ENCODE measurements at regions not wholly inside any gene's neighbourhood (a gene's known extent, or its start where the extent isn't known, plus 50 kb on each side); places are given as distances from the start of the nearest gene placed in this dataset.
"Not testable (repeated sequence)": the region's sequence is repeated elsewhere in the genome, so short reads cannot be mapped to it uniquely, and the experiment has no call there.

- H3K4me1 ChIP-seq: peaks cover 4% of the 10 kb centered on the region
- WGBS: 53% methylated on average over 10 of the region's 10 CpGs
- TF ChIP-seq CTCF (IDR thresholded peaks at IDR 0.05): peak; percentile 79 to 83
- no peak for TF ChIP-seq EP300 (IDR thresholded peaks at IDR 0.05)
- peak; percentile 86 for DNase-seq (ENCODE audit: low spot score in 2 of 2)
- no peaks in the 10 kb centered on the region for H3K36me3 ChIP-seq
- peak overlapping the region; percentile 13 for H3K4me3 ChIP-seq
- H3K27me3 ChIP-seq: peaks cover 4% of the 10 kb centered on the region
- H3K27ac ChIP-seq: no peak overlapping the region
- no peaks in the 10 kb centered on the region for H3K9me3 ChIP-seq
These were observed 65.7 kb upstream of the MAP9 start for GRCh38 chr4:155442267-155443105.

GRCh38 chr4:155441475-155441874, 64.7 kb upstream of the MAP9 start:
- no peaks in the 10 kb centered on the region for H3K9me3 ChIP-seq
- no peak overlapping the region for H3K27ac ChIP-seq
- TF ChIP-seq POLR2A (IDR thresholded peaks at IDR 0.05): no peak
- TF ChIP-seq POLR2AphosphoS5 (IDR thresholded peaks at IDR 0.05): no peak
- TF ChIP-seq CTCF (IDR thresholded peaks at IDR 0.05): no peak
- TF ChIP-seq EP300 (IDR thresholded peaks at IDR 0.05): no peak
- H3K4me3 ChIP-seq: no peak overlapping the region
- H3K27me3 ChIP-seq: peaks cover 4% of the 10 kb centered on the region
- WGBS: 81% methylated on average over 1 of the region's 1 CpG
- peaks cover 4% of the 10 kb centered on the region for H3K4me1 ChIP-seq
- DNase-seq (ENCODE audit: low spot score in 2 of 2): no peak
- H3K36me3 ChIP-seq: no peaks in the 10 kb centered on the region

GRCh38 chr4:155439760-155440159, 63.0 kb upstream of the MAP9 start:
- H3K36me3 ChIP-seq; H3K27ac ChIP-seq; H3K27me3 ChIP-seq; H3K4me3 ChIP-seq; H3K4me1 ChIP-seq; DNase-seq (ENCODE audit: low spot score in 2 of 2); H3K9me3 ChIP-seq: not testable (repeated sequence)
- 94% methylated on average over 6 of the region's 6 CpGs for WGBS

GRCh38 chr4:155434904-155435303, 58.1 kb upstream of the MAP9 start:
- Histone ChIP-seq H3K4me1 (no peaks in the 10 kb centered on the region), H3K9me3 (no peaks in the 10 kb centered on the region), H3K4me3 (no peak overlapping the region), H3K36me3 (no peaks in the 10 kb centered on the region), H3K27ac (no peak overlapping the region), H3K27me3 (peaks cover 1% of the 10 kb centered on the region)
- 78% methylated on average over 3 of the region's 3 CpGs for WGBS
- TF ChIP-seq CTCF (IDR thresholded peaks at IDR 0.05) (no peak), EP300 (IDR thresholded peaks at IDR 0.05) (no peak), POLR2A (IDR thresholded peaks at IDR 0.05) (no peak), POLR2AphosphoS5 (IDR thresholded peaks at IDR 0.05) (no peak)
- DNase-seq (ENCODE audit: low spot score in 2 of 2): no peak

- no peak for TF ChIP-seq POLR2A (IDR thresholded peaks at IDR 0.05)
- TF ChIP-seq CTCF (IDR thresholded peaks at IDR 0.05): no peak
- no peak for TF ChIP-seq EP300 (IDR thresholded peaks at IDR 0.05)
- TF ChIP-seq POLR2AphosphoS5 (IDR thresholded peaks at IDR 0.05): no peak
- H3K4me3 ChIP-seq: no peak overlapping the region
- WGBS: 91% methylated on average over 1 of the region's 1 CpG
- H3K36me3 ChIP-seq: no peaks in the 10 kb centered on the region
- no peak for DNase-seq (ENCODE audit: low spot score in 2 of 2)
- no peaks in the 10 kb centered on the region for H3K4me1 ChIP-seq
- H3K9me3 ChIP-seq: no peaks in the 10 kb centered on the region
- no peak overlapping the region for H3K27ac ChIP-seq
- no peaks in the 10 kb centered on the region for H3K27me3 ChIP-seq
These were observed 57.6 kb upstream of the MAP9 start for GRCh38 chr4:155434366-155434765.
